ENCODE measurements at regions not wholly inside any gene's neighbourhood (a gene's known extent, or its start where the extent isn't known, plus 50 kb on each side); places are given as distances from the start of the nearest gene placed in this dataset.
"Not testable (repeated sequence)": the region's sequence is repeated elsewhere in the genome, so short reads cannot be mapped to it uniquely, and the experiment has no call there.

DNA sequence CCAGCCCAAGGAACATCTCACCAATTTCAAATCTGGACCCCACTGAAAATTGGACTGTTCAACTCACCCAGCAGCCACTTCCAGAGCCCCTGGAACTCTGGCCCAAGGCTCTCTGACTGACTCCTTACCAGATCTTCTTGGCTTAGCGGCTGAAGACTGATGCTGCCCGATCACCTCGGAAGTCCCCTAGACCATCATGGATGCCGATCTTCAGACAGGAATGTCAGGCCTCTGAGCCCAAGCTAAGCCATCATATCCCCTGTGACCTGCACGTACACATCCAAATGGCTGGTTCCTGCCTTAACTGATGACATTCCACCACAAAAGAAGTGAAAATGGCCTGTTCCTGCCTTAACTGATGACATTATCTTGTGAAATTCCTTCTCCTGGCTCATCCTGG lies 56.0 kb upstream of the RBM19 start:
- intact Hi-C loops (cut with DNase I); H3K27me3 ChIP-seq (ENCODE audit: control insufficient read depth, insufficient read depth); H3K4me1 ChIP-seq (ENCODE audit: control insufficient read depth, insufficient read depth, low read length); H3K9me3 ChIP-seq (ENCODE audit: control insufficient read depth, low read length); ATAC-seq; H3K4me3 ChIP-seq (ENCODE audit: low read length); DNase-seq; H3K27ac ChIP-seq (ENCODE audit: low read length): not testable (repeated sequence)
- 83% methylated on average over 5 of the region's 5 CpGs for WGBS

DNA sequence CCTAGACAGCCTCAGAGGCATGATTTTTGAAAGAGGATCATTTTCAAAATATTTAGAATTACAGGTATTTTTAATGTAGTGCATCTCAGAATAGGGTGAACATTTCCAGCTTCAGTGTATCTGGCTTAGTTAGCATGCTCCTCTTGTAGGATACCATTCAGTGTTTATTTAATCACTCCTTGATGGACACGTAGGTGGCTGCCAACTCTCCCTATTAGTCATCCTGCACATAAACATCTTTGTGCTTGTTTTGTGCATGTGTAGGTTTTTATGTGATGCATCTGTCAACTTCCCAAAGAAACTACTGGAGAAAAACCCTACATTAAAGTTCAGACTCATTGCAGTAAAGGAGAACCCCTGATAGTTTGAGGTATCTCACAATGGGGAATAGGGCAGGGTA lies 52.5 kb upstream of the RBM19 start:
- Histone ChIP-seq H3K27me3 (ENCODE audit: control insufficient read depth, insufficient read depth) (no peaks in the 10 kb centered on the region), H3K4me3 (ENCODE audit: low read length) (no peak overlapping the region), H3K4me1 (ENCODE audit: control insufficient read depth, insufficient read depth, low read length) (no peaks in the 10 kb centered on the region), H3K9me3 (ENCODE audit: control insufficient read depth, low read length) (no peaks in the 10 kb centered on the region), H3K27ac (ENCODE audit: low read length) (no peak overlapping the region)
- intact Hi-C loops (cut with DNase I): loop anchor here in 1 of 4 donors (10.0 kb wide), 1 partner anchor 116 kb away; no protein-coding TSS in a partner anchor
- WGBS: 14% methylated on average over 1 of the region's 1 CpG
- ATAC-seq (no peak), DNase-seq (no peak)

Data from right cardiac atrium (tissue), 5 donors.